Liver (tissue), 3 donors: ENCODE measurements at regions not wholly inside any gene's neighbourhood (a gene's known extent, or its start where the extent isn't known, plus 50 kb on each side); places are given as distances from the start of the nearest gene placed in this dataset.

Source experiments
- CTCF ChIP-seq: fragments of 150-350 bp; IDR thresholded peaks from 2 replicates; pipeline ENCODE4 v1.5.1; 2017; ENCODE audit warnings: improper control_type of control experiment, low read depth, low read length; ENCODE audit not compliant: missing input control
- EGR1 ChIP-seq, 2 donors: IDR thresholded peaks; 2 replicates each; pipeline ENCODE4 v1.6.1; 2016 to 2018; ENCODE audit warnings: antibody characterized with exemption in 2 of 2, low read depth in 2 of 2
- GABPA ChIP-seq, 2 donors: IDR thresholded peaks in 1 of 2; conservative IDR thresholded peaks in 1 of 2; 2 replicates each; pipeline ENCODE4 v1.6.1; 2016; ENCODE audit warnings: antibody characterized with exemption in 2 of 2, mild to moderate bottlenecking in 1 of 2, moderate library complexity in 1 of 2
- REST ChIP-seq: IDR thresholded peaks from 2 replicates; pipeline ENCODE4 v1.6.1; 2016; ENCODE audit warnings: antibody characterized with exemption, mild to moderate bottlenecking
- SP1 ChIP-seq: IDR thresholded peaks from 2 replicates; pipeline ENCODE4 v1.6.1; 2018; ENCODE audit warnings: antibody characterized with exemption, mild to moderate bottlenecking
- donor health status: healthy.
- donor health status: healthy.

DNA sequence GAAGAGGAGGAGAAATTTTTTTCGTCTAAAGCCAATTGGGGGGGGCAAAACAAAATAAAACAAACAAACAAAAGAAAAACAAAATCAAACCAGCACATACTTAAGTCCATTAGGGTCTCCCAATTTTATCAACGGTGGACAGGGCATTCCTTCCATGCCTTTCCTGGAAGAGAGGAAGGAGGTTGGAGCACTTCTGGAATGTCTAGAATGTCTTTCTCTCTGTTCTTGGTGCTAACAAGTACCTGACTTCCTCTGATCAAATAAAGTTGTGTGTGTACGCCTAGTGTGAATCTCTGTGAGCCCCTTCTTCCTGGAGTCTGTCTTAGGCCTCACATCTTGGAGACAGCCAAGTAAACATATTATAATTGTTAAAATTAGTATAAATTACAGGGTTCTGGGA, 399.0 kb upstream of the LRRTM1 start:
- TF ChIP-seq CTCF (no peak), EGR1 (IDR thresholded peaks at IDR 0.05; ENCODE audit: low read depth in 2 of 2) (no peak), REST (no peak), SP1 (no peak), GABPA (IDR thresholded peaks at IDR 0.05 in 1 of 2, conservative IDR thresholded peaks at IDR 0.05 in 1 of 2) (no peak)
